HCT116 (cell line): ENCODE measurements at regions not wholly inside any gene's neighbourhood (a gene's known extent, or its start where the extent isn't known, plus 50 kb on each side); places are given as distances from the start of the nearest gene placed in this dataset.
"Not testable (repeated sequence)": the region's sequence is repeated elsewhere in the genome, so short reads cannot be mapped to it uniquely, and the experiment has no call there.

Experiments used
- ATAC-seq: fragments of 200-7000 bp; cut with Tn5 transposase; 2 replicates; pipeline ENCODE4 v1.9.1; 2020; ENCODE audit warnings: mild to moderate bottlenecking, moderate library complexity
- BruUV-seq: library from RNA; stranded (reverse); fragments of 400-500 nt; replicated peaks from 2 replicates; lab custom pipeline; 2021; lab: Mats Ljungman, UMichigan
- CTCF ChIA-PET: fragments of 300-600 bp; sonication (Branson Sonifier 250); formaldehyde crosslinking; loops from one replicate; lab custom pipeline; 2021; ENCODE audit warnings: antibody characterized with exemption; lab: Charles Lee
- POLR2A ChIA-PET: fragments of 300-600, 350-600 bp; sonication (Branson Sonifier 250); formaldehyde crosslinking; loops from one replicate; lab custom pipeline; 2021; ENCODE audit warnings: antibody characterized with exemption; lab: Charles Lee
- RAD21 ChIA-PET, 2 experiments: fragments of 300-600 bp; sonication (Branson Sonifier 250); formaldehyde crosslinking; loops; one replicate each; lab custom pipeline; 2023; ENCODE audit warnings: low total read pairs in 2 of 2; ENCODE audit not compliant: uncharacterized antibody in 2 of 2, unreplicated experiment in 2 of 2, low non-redundant PET in 1 of 2; lab: Charles Lee
- DNase-seq: peaks from one replicate; pipeline ENCODE4 v3.0.0-alpha.2; 2010; ENCODE audit warnings: low read depth, low spot score
- H2AFZ ChIP-seq: fragments of 200-600 bp; shearing (Covaris generic), sonication (generic); 2 replicates; pipeline ENCODE4 v1.6.1; 2017; ENCODE audit warnings: low read depth, mixed run types, mixed read lengths, antibody characterized with exemption, low read length; ENCODE audit not compliant: poor library complexity, severe bottlenecking
- H3K27ac ChIP-seq: 2 replicates; pipeline ENCODE4 v1.5.1; 2012; ENCODE audit warnings: low read depth, low read length
- H3K27me3 ChIP-seq: fragments of 200-600 bp; sonication (generic); 2 replicates; pipeline ENCODE4 v1.6.1; 2016; ENCODE audit warnings: mixed run types, low read length, mixed read lengths; ENCODE audit not compliant: insufficient read depth
- H3K36me3 ChIP-seq, 2 experiments: fragments of 200-500 bp in 1 of 2; fragments of 200-600 bp in 1 of 2; sonication (Bioruptor generic) in 1 of 2; sonication (generic) in 1 of 2; 2 replicates each; pipeline versions ENCODE4 v1.5.1 to v1.6.1; 2014 to 2016; ENCODE audit warnings: low read length in 2 of 2, inconsistent platforms in 1 of 2, mixed read lengths in 1 of 2, mixed run types in 1 of 2; ENCODE audit not compliant: insufficient read depth in 2 of 2, control insufficient read depth in 1 of 2
- H3K4me1 ChIP-seq, 2 experiments: fragments of 200-600 bp in 1 of 2; sonication (generic) in 1 of 2; 2 replicates each; pipeline versions ENCODE4 v1.5.1 to v1.6.1; 2012 to 2017; ENCODE audit warnings: low read length in 2 of 2, inconsistent platforms in 1 of 2, mild to moderate bottlenecking in 1 of 2, mixed read lengths in 1 of 2, mixed run types in 1 of 2, moderate library complexity in 1 of 2; ENCODE audit not compliant: insufficient read depth in 2 of 2, control insufficient read depth in 1 of 2
- H3K4me2 ChIP-seq: fragments of 200-600 bp; sonication (generic); 2 replicates; pipeline ENCODE4 v1.6.1; 2017; ENCODE audit warnings: mixed run types, low read length, mixed read lengths
- H3K4me3 ChIP-seq, 2 experiments: fragments of 200-600 bp in 1 of 2; sonication (generic) in 1 of 2; replicated peaks in 1 of 2; 2 replicates each; pipeline ENCODE4 v1.5.1; 2011 to 2016; ENCODE audit warnings: low read length in 2 of 2, control low read depth in 1 of 2, low read depth in 1 of 2, mild to moderate bottlenecking in 1 of 2, mixed read lengths in 1 of 2, mixed run types in 1 of 2
- H3K79me2 ChIP-seq: fragments of 200-600 bp; sonication (generic); 2 replicates; pipeline ENCODE4 v1.6.1; 2017; ENCODE audit warnings: mild to moderate bottlenecking, mixed run types, low read length, moderate library complexity, mixed read lengths; ENCODE audit not compliant: insufficient read depth
- H3K9ac ChIP-seq: fragments of 200-600 bp; sonication (generic); 2 replicates; pipeline ENCODE4 v1.6.1; 2016; ENCODE audit warnings: low read length, mixed read lengths
- H3K9me2 ChIP-seq: fragments of 200-600 bp; sonication (generic), shearing (Covaris generic); 2 replicates; pipeline ENCODE4 v1.6.1; 2017; ENCODE audit warnings: mixed run types, mild to moderate bottlenecking, moderate library complexity; ENCODE audit not compliant: insufficient read depth
- H3K9me3 ChIP-seq, 2 experiments: fragments of 200-500 bp in 1 of 2; fragments of 200-600 bp in 1 of 2; sonication (Bioruptor generic) in 1 of 2; sonication (generic) in 1 of 2; 2 replicates each; pipeline ENCODE4 v1.6.1; 2014 to 2017; ENCODE audit warnings: low read length in 2 of 2, mixed read lengths in 2 of 2, inconsistent platforms in 1 of 2, low read depth in 1 of 2, mild to moderate bottlenecking in 1 of 2, mixed run types in 1 of 2, moderate library complexity in 1 of 2; ENCODE audit not compliant: control insufficient read depth in 1 of 2, insufficient read depth in 1 of 2
- H4K20me1 ChIP-seq: fragments of 200-600 bp; sonication (generic), shearing (Covaris generic); 2 replicates; pipeline ENCODE4 v1.6.1; 2017; ENCODE audit warnings: mixed run types, mild to moderate bottlenecking, moderate library complexity; ENCODE audit not compliant: insufficient read depth
- CBX3 ChIP-seq: IDR thresholded peaks from 2 replicates; pipeline ENCODE4 v1.6.1; 2012; ENCODE audit warnings: low read depth
- CEBPB ChIP-seq: IDR thresholded peaks from 2 replicates; pipeline ENCODE4 v1.6.1; 2012; ENCODE audit warnings: low read depth
- CTCF ChIP-seq, 3 experiments: fragments of 200-600 bp in 1 of 3; sonication (generic) in 1 of 3; IDR thresholded peaks in 2 of 3; conservative IDR thresholded peaks in 1 of 3; 2 replicates each; pipeline ENCODE4 v1.5.1; 2012 to 2017; ENCODE audit warnings: low read depth in 2 of 3, low read length in 2 of 3, antibody characterized with exemption in 1 of 3, borderline replicate concordance in 1 of 3, control low read depth in 1 of 3, mild to moderate bottlenecking in 1 of 3, mixed read lengths in 1 of 3, mixed run types in 1 of 3, moderate library complexity in 1 of 3; ENCODE audit not compliant: insufficient read depth in 1 of 3
- EGR1 ChIP-seq: IDR thresholded peaks from 2 replicates; pipeline ENCODE4 v1.6.1; 2012; ENCODE audit warnings: low read depth
- ELF1 ChIP-seq: IDR thresholded peaks from 2 replicates; pipeline ENCODE4 v1.6.1; 2012; ENCODE audit warnings: low read depth, borderline replicate concordance
- MAX ChIP-seq: IDR thresholded peaks from 2 replicates; pipeline ENCODE4 v1.6.1; 2012
- POLR2A ChIP-seq: IDR thresholded peaks from 2 replicates; pipeline ENCODE4 v1.7.0; 2011; ENCODE audit warnings: borderline replicate concordance; ENCODE audit not compliant: insufficient read depth, insufficient read length; ENCODE audit errors: extremely low read depth
- RAD21 ChIP-seq: IDR thresholded peaks from 2 replicates; pipeline ENCODE4 v1.6.1; 2012; ENCODE audit warnings: low read depth, mild to moderate bottlenecking
- SIN3A ChIP-seq: IDR thresholded peaks from 2 replicates; pipeline ENCODE4 v1.6.1; 2012; ENCODE audit warnings: low read depth
- TCF7L2 ChIP-seq: IDR thresholded peaks from 2 replicates; pipeline ENCODE4 v1.7.0; 2011; ENCODE audit warnings: borderline replicate concordance, inconsistent platforms; ENCODE audit not compliant: insufficient read depth, insufficient read length; ENCODE audit errors: extremely low read depth
- ZFX ChIP-seq: fragments of 450-650 bp; IDR thresholded peaks from 2 replicates; pipeline ENCODE4 v1.6.1; 2017
- ZNF274 ChIP-seq: fragments of 200-500 bp; sonication (Bioruptor generic); IDR thresholded peaks from 2 replicates; pipeline ENCODE4 v1.6.1; 2014; ENCODE audit warnings: mild to moderate bottlenecking, low read depth, low read length, inconsistent platforms
- intact Hi-C: fragments of 100-400 bp; cut with micrococcal nuclease; formaldehyde crosslinking; loops from 2 replicates; pipeline ENCODE4 v1.10.0; 2022

- no peak overlapping the region for H3K4me3 ChIP-seq
- no peaks in the 10 kb centered on the region for H3K9me2 ChIP-seq
- no peaks in the 10 kb centered on the region for H3K79me2 ChIP-seq
- H3K27me3 ChIP-seq, result no peaks in the 10 kb centered on the region
- intact Hi-C loops, result loop anchor here (2.0 to 10.0 kb wide), 3 partner anchors 759 to 1393 kb away; no protein-coding TSS in a partner anchor
- no peaks in the 10 kb centered on the region for H3K36me3 ChIP-seq
- DNase-seq, result peak; percentile 13
- no peak for TF ChIP-seq MAX
- TF ChIP-seq CTCF (IDR thresholded peaks at IDR 0.05 in 2 of 3, conservative IDR thresholded peaks at IDR 0.05 in 1 of 3; ENCODE audit: borderline replicate concordance in 1 of 3, insufficient read depth in 1 of 3, low read depth in 2 of 3, low read length in 2 of 3), result peak in 2 of 3 experiments; percentile 24 to 49; a peak in 4 of 6 replicates
- TF ChIP-seq POLR2A, result no peak
- no peak for TF ChIP-seq ZFX
- TF ChIP-seq CEBPB, result no peak
- TF ChIP-seq RAD21, result peak; percentile 71
- no peak for TF ChIP-seq ZNF274
- no peak for TF ChIP-seq EGR1
- no peak for TF ChIP-seq CBX3
- TF ChIP-seq ELF1, result no peak
- peak; percentile 22 for TF ChIP-seq TCF7L2
- TF ChIP-seq SIN3A, result no peak
- POLR2A ChIA-PET, result no interaction called here
- no peaks in the 10 kb centered on the region for H4K20me1 ChIP-seq
- RAD21 ChIA-PET, result interaction anchor here in 1 of 2 experiments (1.4 kb wide), 1 partner anchor 538 kb away, joined by 5 read pairs; no protein-coding TSS in a partner anchor
- no peak overlapping the region for H3K4me2 ChIP-seq
- H3K27ac ChIP-seq, result no peak overlapping the region
- no peak overlapping the region for H3K9ac ChIP-seq
- H2AFZ ChIP-seq, result no peak overlapping the region
- CTCF ChIA-PET, result interaction anchor here (1.0 to 2.8 kb wide), 6 partner anchors 11 to 1030 kb away, joined by 3 to 14 read pairs (median 5); partner anchors contain the start of gene SEMA3C
- no peak for ATAC-seq
- no TSS peak for BruUV-seq
- H3K4me1 ChIP-seq, result no peaks in the 10 kb centered on the region
- no peaks in the 10 kb centered on the region for H3K9me3 ChIP-seq
These were observed 311.9 kb downstream of the HGF start for GRCh38 chr7:81457852-81458522.

- H3K9me2 ChIP-seq, ATAC-seq, POLR2A ChIA-PET, H3K4me3 ChIP-seq, H4K20me1 ChIP-seq, H2AFZ ChIP-seq, H3K27me3 ChIP-seq, H3K79me2 ChIP-seq, BruUV-seq, CTCF ChIA-PET, H3K4me1 ChIP-seq, H3K36me3 ChIP-seq, H3K9me3 ChIP-seq, H3K27ac ChIP-seq, H3K9ac ChIP-seq, H3K4me2 ChIP-seq, RAD21 ChIA-PET, DNase-seq: not testable (repeated sequence)
- intact Hi-C loops, result loop anchor here (10.0 kb wide), 1 partner anchor 1389 kb away; no protein-coding TSS in a partner anchor
These were observed 316.1 kb downstream of the HGF start for GRCh38 chr7:81453770-81454169.
